ENCODE measurements at regions not wholly inside any gene's neighbourhood (a gene's known extent, or its start where the extent isn't known, plus 50 kb on each side); places are given as distances from the start of the nearest gene placed in this dataset.

- no peak for TF ChIP-seq TAF1 (IDR thresholded peaks at IDR 0.05; ENCODE audit: low read depth)
- no peak for TF ChIP-seq TCF12 (IDR thresholded peaks at IDR 0.05; ENCODE audit: low read depth)
- no peak for TF ChIP-seq EGR1 (IDR thresholded peaks at IDR 0.05)
- TF ChIP-seq RAD21 (IDR thresholded peaks at IDR 0.05; ENCODE audit: low read depth), result no peak
These were observed 376.9 kb upstream of the GRAMD2B start for GRCh38 chr5:126046318-126046717.
